Body of pancreas (tissue), 4 donors: ENCODE measurements at regions not wholly inside any gene's neighbourhood (a gene's known extent, or its start where the extent isn't known, plus 50 kb on each side); places are given as distances from the start of the nearest gene placed in this dataset.

Experiments
- ATAC-seq: fragments of 150-250 bp; one replicate; pipeline ENCODE4 v1.9.1; 2016
- DNase-seq, 4 donors: peaks; one replicate each; pipeline ENCODE4 v3.0.0-alpha.2; 2019
- H3K27ac ChIP-seq, 4 donors: fragments of 200-600 bp; sonication (generic); 1 replicate in 3 of 4; 2 replicates in 1 of 4; pipeline versions ENCODE4 v1.5.1 to v1.6.1; 2016 to 2019; ENCODE audit warnings: mild to moderate bottlenecking in 1 of 4, mixed read lengths in 1 of 4, moderate library complexity in 1 of 4
- H3K27me3 ChIP-seq, 2 donors: fragments of 200-600 bp; sonication (generic); one replicate each; pipeline ENCODE4 v1.6.0; 2016; ENCODE audit warnings: mild to moderate bottlenecking in 1 of 2
- H3K36me3 ChIP-seq, 2 donors: fragments of 200-600 bp; sonication (generic); replicated peaks in 1 of 2; 2 replicates each; pipeline ENCODE4 v1.5.1; 2016; ENCODE audit warnings: low read depth in 2 of 2; ENCODE audit not compliant: insufficient read depth in 1 of 2
- H3K4me1 ChIP-seq: fragments of 200-600 bp; sonication (generic); one replicate; pipeline ENCODE4 v1.6.0; 2016
- H3K4me3 ChIP-seq, 2 donors: fragments of 200-600 bp; sonication (generic); 1 replicate in 1 of 2; 2 replicates in 1 of 2; pipeline ENCODE4 v1.5.1; 2016 to 2019
- H3K9me3 ChIP-seq, 3 donors: fragments of 200-600 bp; sonication (generic); 1 replicate in 2 of 3; 2 replicates in 1 of 3; pipeline ENCODE4 v1.5.1; 2016
- POLR2A ChIP-seq, 3 donors: fragments of 450-650 bp; IDR thresholded peaks; one replicate each; pipeline ENCODE4 v1.6.1; 2016; ENCODE audit warnings: antibody characterized with exemption in 3 of 3, mild to moderate bottlenecking in 2 of 3
- WGBS, 2 donors: methylation state at CpG; one replicate each; pipeline ENCODE4 v1.1.5; 2017; 5-methylcytosine and 5-hydroxymethylcytosine counted together
- intact Hi-C: fragments of 100-400 bp; cut with DNase I; formaldehyde crosslinking; loops from one replicate; pipeline ENCODE4 v1.15.1; 2023
- TF ChIP-seq, protein P1 (sequence below), 7 experiments: fragments of 450-650 bp in 4 of 7; fragments of 200-600 bp in 3 of 7; sonication (generic) in 3 of 7; IDR thresholded peaks; one replicate each; pipeline ENCODE4 v1.5.1; 2016 to 2019; ENCODE audit warnings: antibody characterized with exemption in 7 of 7

DNA sequence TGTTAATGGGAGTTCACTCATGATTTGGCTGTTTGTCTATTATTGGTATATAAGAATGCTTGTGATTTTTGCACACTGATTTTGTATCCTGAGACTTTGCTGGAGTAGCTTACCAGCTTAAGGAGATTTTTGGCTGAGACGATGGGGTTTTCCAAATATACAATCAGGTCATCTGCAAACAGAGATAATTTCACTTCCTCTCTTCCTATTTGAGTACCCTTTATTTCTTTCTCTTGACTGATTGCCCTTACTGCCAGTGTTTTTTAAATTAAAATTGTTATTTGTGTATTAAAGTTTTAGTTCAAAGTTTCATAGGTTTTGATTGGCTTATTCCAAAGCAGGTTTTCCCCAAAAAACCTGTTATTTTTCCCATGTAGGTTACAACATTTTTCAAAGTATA lies 390.5 kb upstream of the RBMS3 start:
- H3K27me3 ChIP-seq, result no peaks in the 10 kb centered on the region
- intact Hi-C loops, result no loop called here
- no peaks in the 10 kb centered on the region for H3K4me1 ChIP-seq
- H3K4me3 ChIP-seq, result no peak overlapping the region
- DNase-seq (no peak), ATAC-seq (no peak)
- no peaks in the 10 kb centered on the region for H3K9me3 ChIP-seq
- no peak for TF ChIP-seq POLR2A (IDR thresholded peaks at IDR 0.05)
- TF ChIP-seq, protein P1, sequence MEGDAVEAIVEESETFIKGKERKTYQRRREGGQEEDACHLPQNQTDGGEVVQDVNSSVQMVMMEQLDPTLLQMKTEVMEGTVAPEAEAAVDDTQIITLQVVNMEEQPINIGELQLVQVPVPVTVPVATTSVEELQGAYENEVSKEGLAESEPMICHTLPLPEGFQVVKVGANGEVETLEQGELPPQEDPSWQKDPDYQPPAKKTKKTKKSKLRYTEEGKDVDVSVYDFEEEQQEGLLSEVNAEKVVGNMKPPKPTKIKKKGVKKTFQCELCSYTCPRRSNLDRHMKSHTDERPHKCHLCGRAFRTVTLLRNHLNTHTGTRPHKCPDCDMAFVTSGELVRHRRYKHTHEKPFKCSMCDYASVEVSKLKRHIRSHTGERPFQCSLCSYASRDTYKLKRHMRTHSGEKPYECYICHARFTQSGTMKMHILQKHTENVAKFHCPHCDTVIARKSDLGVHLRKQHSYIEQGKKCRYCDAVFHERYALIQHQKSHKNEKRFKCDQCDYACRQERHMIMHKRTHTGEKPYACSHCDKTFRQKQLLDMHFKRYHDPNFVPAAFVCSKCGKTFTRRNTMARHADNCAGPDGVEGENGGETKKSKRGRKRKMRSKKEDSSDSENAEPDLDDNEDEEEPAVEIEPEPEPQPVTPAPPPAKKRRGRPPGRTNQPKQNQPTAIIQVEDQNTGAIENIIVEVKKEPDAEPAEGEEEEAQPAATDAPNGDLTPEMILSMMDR (IDR thresholded peaks at IDR 0.05), result no peak
- WGBS, 2 donors, result 36 to 41% methylated on average over 1 of the region's 1 CpG
- H3K36me3 ChIP-seq, result no peaks in the 10 kb centered on the region
- no peak overlapping the region for H3K27ac ChIP-seq

DNA sequence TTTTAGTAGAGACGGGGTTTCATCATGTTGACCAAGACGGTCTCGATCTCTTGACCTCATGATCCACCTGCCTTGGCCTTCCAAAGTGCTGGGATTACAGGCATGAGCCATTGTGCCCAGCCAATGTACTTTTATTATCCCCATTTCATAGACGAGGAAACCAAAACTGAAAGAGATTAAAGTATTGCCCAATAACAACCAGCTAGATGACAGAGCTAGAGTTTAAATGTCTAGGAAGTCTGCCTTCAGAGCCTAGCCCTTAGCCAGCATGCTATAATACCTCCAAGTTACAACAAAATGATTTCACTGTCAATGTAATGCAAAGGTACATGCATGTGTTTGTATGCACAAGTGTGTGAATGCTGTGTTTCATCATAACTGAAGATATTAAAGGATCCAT lies 389.4 kb upstream of the RBMS3 start:
- no peaks in the 10 kb centered on the region for H3K36me3 ChIP-seq
- intact Hi-C loops, result no loop called here
- H3K27ac ChIP-seq, result no peak overlapping the region
- WGBS, 2 donors, result 63 to 82% methylated on average over 4 of the region's 4 CpGs
- no peak for ATAC-seq
- H3K9me3 ChIP-seq, result no peaks in the 10 kb centered on the region
- no peak for DNase-seq
- H3K27me3 ChIP-seq, result no peaks in the 10 kb centered on the region
- no peaks in the 10 kb centered on the region for H3K4me1 ChIP-seq
- no peak for TF ChIP-seq POLR2A (IDR thresholded peaks at IDR 0.05)
- TF ChIP-seq, protein P1 (IDR thresholded peaks at IDR 0.05), result no peak
- no peak overlapping the region for H3K4me3 ChIP-seq

DNA sequence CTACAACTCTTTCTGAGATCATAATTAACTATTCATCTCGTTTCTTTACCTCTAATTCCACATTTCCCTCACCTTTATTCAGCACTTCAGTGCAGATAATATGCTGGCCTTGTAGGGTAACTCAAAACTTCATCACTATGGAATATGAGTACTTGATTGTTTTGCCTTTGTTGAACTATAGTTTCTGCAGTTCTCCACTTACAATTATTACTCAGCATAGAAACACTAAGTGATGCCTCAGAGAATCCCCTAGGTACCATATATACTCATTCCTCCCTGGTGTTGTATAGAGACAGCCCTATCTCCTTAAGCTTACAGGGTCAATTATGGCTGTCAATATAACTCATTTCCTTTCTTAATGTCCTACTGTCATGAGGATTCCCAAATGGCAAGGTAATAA lies 380.6 kb upstream of the RBMS3 start:
- 18 to 29% methylated on average over 1 of the region's 1 CpG for WGBS, 2 donors
- no peak overlapping the region for H3K27ac ChIP-seq

DNA sequence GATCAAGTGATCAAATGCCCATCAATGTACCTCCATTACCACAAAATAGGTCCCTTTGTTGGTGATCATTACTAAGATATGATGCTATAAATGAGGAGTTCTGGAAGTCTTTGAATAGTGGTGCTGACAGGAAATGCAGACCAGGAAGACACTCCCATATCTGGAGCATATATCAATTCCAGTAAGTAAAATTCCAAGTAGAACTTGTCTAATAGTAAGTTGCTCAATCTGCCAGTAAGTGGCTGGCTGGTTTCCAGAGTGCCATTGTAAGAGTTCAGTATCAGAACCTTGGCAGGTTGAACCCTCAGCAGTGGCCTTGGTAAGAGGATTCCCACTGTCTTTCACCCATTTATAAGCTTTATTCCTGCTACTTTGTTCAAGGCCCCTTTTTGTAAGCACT lies 379.9 kb upstream of the RBMS3 start:
- Histone ChIP-seq H3K9me3 (no peaks in the 10 kb centered on the region), H3K27ac (no peak overlapping the region), H3K4me3 (no peak overlapping the region), H3K4me1 (no peaks in the 10 kb centered on the region), H3K36me3 (no peaks in the 10 kb centered on the region), H3K27me3 (no peaks in the 10 kb centered on the region)
- intact Hi-C loops, result no loop called here
- ATAC-seq (peak; percentile 12), DNase-seq (peak in 3 of 4 donors; percentile 6 to 20 (median 9))
- no peak for TF ChIP-seq POLR2A (IDR thresholded peaks at IDR 0.05)
- TF ChIP-seq, protein P1 (IDR thresholded peaks at IDR 0.05), result no peak

More for the DNA sequence above, 380.6 kb upstream of the RBMS3 start:
- H3K9me3 ChIP-seq, result no peaks in the 10 kb centered on the region
- no peaks in the 10 kb centered on the region for H3K27me3 ChIP-seq
- no peak for TF ChIP-seq POLR2A (IDR thresholded peaks at IDR 0.05)
- TF ChIP-seq, protein P1 (IDR thresholded peaks at IDR 0.05), result no peak
- no peaks in the 10 kb centered on the region for H3K4me1 ChIP-seq
- intact Hi-C loops, result no loop called here
- H3K4me3 ChIP-seq, result no peak overlapping the region
- no peak for DNase-seq
- H3K36me3 ChIP-seq, result no peaks in the 10 kb centered on the region
- ATAC-seq, result no peak

DNA sequence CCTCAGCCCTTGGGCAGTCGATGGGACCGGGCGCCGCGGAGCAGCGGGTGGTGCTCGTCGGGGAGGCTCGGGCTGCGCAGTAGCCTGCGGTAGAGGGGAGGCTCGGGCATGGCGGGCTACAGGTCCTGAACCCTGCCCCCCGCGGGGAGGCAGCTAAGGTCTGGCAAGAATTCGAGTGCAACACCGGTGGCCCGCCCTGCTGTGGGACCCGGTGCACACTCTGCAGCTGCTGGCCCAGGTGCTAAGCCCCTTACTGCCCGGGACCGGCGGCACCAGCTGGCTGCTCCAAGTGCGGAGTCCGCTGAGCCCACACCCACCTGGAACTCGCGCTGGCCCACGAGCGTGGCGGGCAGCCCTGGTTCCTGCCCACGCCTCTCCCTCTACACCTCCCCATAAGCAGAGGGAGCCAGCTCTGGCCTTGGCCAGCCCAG lies 377.7 kb upstream of the RBMS3 start:
- TF ChIP-seq, protein P1 (IDR thresholded peaks at IDR 0.05), result no peak
- TF ChIP-seq POLR2A (IDR thresholded peaks at IDR 0.05), result no peak
- intact Hi-C loops, result no loop called here
- DNase-seq (no peak), ATAC-seq (no peak)
- H3K27me3 ChIP-seq, result no peaks in the 10 kb centered on the region
- H3K4me1 ChIP-seq, result no peaks in the 10 kb centered on the region
- no peak overlapping the region for H3K4me3 ChIP-seq
- no peaks in the 10 kb centered on the region for H3K9me3 ChIP-seq
- no peaks in the 10 kb centered on the region for H3K36me3 ChIP-seq
- H3K27ac ChIP-seq, result no peak overlapping the region
- WGBS, 2 donors, result 88 to 91% methylated on average over 21 to 28 of the region's 30 CpGs
